GM12878 (cell line): ENCODE measurements at regions not wholly inside any gene's neighbourhood (a gene's known extent, or its start where the extent isn't known, plus 50 kb on each side); places are given as distances from the start of the nearest gene placed in this dataset.

Experiments used
- ATAC-seq: fragments of 200-7000 bp; cut with Tn5 transposase; 3 replicates; pipeline ENCODE4 v1.9.1; 2020; ENCODE audit warnings: mild to moderate bottlenecking, moderate library complexity
- BruUV-seq: library from RNA; stranded (reverse); fragments of 400-500 nt; replicated peaks from 2 replicates; lab custom pipeline; 2021; lab: Mats Ljungman, UMichigan
- CTCF ChIA-PET: fragments of 300-600 bp; sonication (Branson Sonifier 250); formaldehyde crosslinking; extraction: SDS; loops from one replicate; lab custom pipeline; 2021; ENCODE audit warnings: inconsistent platforms; lab: Yijun Ruan, JAX
- POLR2A ChIA-PET: fragments of 350-600 bp; formaldehyde crosslinking; extraction: SDS; loops from one replicate; lab custom pipeline; 2021; ENCODE audit warnings: inconsistent platforms; lab: Charles Lee
- RAD21 ChIA-PET: fragments of 300-600 bp; sonication (Branson Sonifier 250); formaldehyde crosslinking; loops from one replicate; lab custom pipeline; 2023; ENCODE audit warnings: antibody characterized with exemption; ENCODE audit not compliant: unreplicated experiment; lab: Charles Lee
- SMC1A ChIA-PET: fragments of 300-600 bp; sonication (Branson Sonifier 250); formaldehyde crosslinking; loops from one replicate; lab custom pipeline; 2023; ENCODE audit not compliant: unreplicated experiment, uncharacterized antibody; lab: Charles Lee
- DNase-seq: peaks from one replicate; pipeline ENCODE4 v3.0.0-alpha.2; 2011; ENCODE audit warnings: low read depth, low spot score
- FAIRE-seq: peaks from 3 replicates; lab custom pipeline; 2011; peaks lifted over from hg19 to GRCh38; lab: Jason Lieb, UNC
- H2AFZ ChIP-seq: 2 replicates; pipeline ENCODE4 v1.6.0; 2011; ENCODE audit warnings: low read depth, low read length, control low read depth; ENCODE audit not compliant: control insufficient read depth
- H3K27ac ChIP-seq: 2 replicates; pipeline ENCODE4 v1.5.1; 2011; ENCODE audit warnings: control low read depth; ENCODE audit not compliant: control insufficient read depth, insufficient read depth
- H3K27me3 ChIP-seq, 2 experiments: replicated peaks in 1 of 2; 2 replicates each; pipeline versions ENCODE4 v1.6.0 to v1.6.1; 2011; ENCODE audit warnings: low read length in 1 of 2; ENCODE audit not compliant: control insufficient read depth in 2 of 2, insufficient read depth in 2 of 2
- H3K36me3 ChIP-seq, 2 experiments: 2 replicates each; pipeline ENCODE4 v1.5.1; 2011; ENCODE audit warnings: low read length in 1 of 2; ENCODE audit not compliant: control insufficient read depth in 2 of 2, insufficient read depth in 2 of 2
- H3K4me1 ChIP-seq: 2 replicates; pipeline ENCODE4 v1.6.1; 2011; ENCODE audit warnings: mild to moderate bottlenecking, low read length, moderate library complexity, mixed read lengths; ENCODE audit not compliant: control insufficient read depth, insufficient read depth
- H3K4me2 ChIP-seq: 2 replicates; pipeline ENCODE4 v1.6.0; 2011; ENCODE audit warnings: control low read depth; ENCODE audit not compliant: control insufficient read depth, insufficient read depth
- H3K4me3 ChIP-seq: fragments of 200-600 bp; sonication (generic); 2 replicates; pipeline ENCODE4 v1.5.1; 2016
- H3K79me2 ChIP-seq: 2 replicates; pipeline ENCODE4 v1.6.0; 2011; ENCODE audit warnings: low read length; ENCODE audit not compliant: control insufficient read depth, insufficient read depth
- H3K9ac ChIP-seq: 2 replicates; pipeline ENCODE4 v1.8.0; 2011; ENCODE audit warnings: low read length, control low read depth, mixed read lengths; ENCODE audit not compliant: control insufficient read depth, insufficient read depth
- H3K9me3 ChIP-seq: replicated peaks from 3 replicates; pipeline ENCODE4 v1.5.1; 2011; ENCODE audit warnings: mild to moderate bottlenecking, low read length; ENCODE audit not compliant: control insufficient read depth, insufficient read depth
- H4K20me1 ChIP-seq: 2 replicates; pipeline ENCODE4 v1.6.0; 2011; ENCODE audit not compliant: control insufficient read depth, insufficient read depth
- CBX5 ChIP-seq: sonication (generic); IDR thresholded peaks from 2 replicates; pipeline ENCODE4 v1.6.1; 2016; ENCODE audit warnings: low read depth, moderate library complexity, mild to moderate bottlenecking, inconsistent platforms
- CREM ChIP-seq: IDR thresholded peaks from 2 replicates; pipeline ENCODE4 v1.6.1; 2014; ENCODE audit warnings: antibody characterized with exemption, low read depth
- IKZF1 ChIP-seq: fragments of 450-650 bp; conservative IDR thresholded peaks from 2 replicates; pipeline ENCODE4 v1.6.1; 2017; ENCODE audit warnings: antibody characterized with exemption, mild to moderate bottlenecking
- NR2C2 ChIP-seq: IDR thresholded peaks from 2 replicates; pipeline ENCODE4 v1.6.1; 2011; ENCODE audit warnings: borderline replicate concordance, low read depth; ENCODE audit not compliant: control insufficient read depth, insufficient read length
- NR2F1 ChIP-seq: fragments of 450-650 bp; conservative IDR thresholded peaks from 2 replicates; pipeline ENCODE4 v1.6.1; 2017; ENCODE audit warnings: mild to moderate bottlenecking
- RB1 ChIP-seq: fragments of 450-650 bp; formaldehyde crosslinking; IDR thresholded peaks from 2 replicates; pipeline ENCODE4 v1.6.1; 2017; ENCODE audit warnings: mild to moderate bottlenecking, borderline replicate concordance
- SMAD5 ChIP-seq: IDR thresholded peaks from 2 replicates; pipeline ENCODE4 v1.6.1; 2016; ENCODE audit warnings: antibody characterized with exemption, low read depth
- SPI1 ChIP-seq: IDR thresholded peaks from 2 replicates; pipeline ENCODE4 v1.6.1; 2011; ENCODE audit warnings: low read depth, mild to moderate bottlenecking, low read length, moderate library complexity, borderline replicate concordance; ENCODE audit not compliant: insufficient read depth
- TCF12 ChIP-seq: IDR thresholded peaks from 2 replicates; pipeline ENCODE4 v1.6.1; 2011; ENCODE audit warnings: low read depth, mild to moderate bottlenecking, low read length
- WGBS: methylation state at CpG from one replicate; pipeline ENCODE4 v1.1.6; 2016; ENCODE audit warnings: low lambda C conversion rate; ENCODE audit not compliant: insufficient replicate concordance, insufficient coverage; ENCODE audit errors: missing lambda C conversion rate; 5-methylcytosine and 5-hydroxymethylcytosine counted together
- in situ Hi-C: fragments of 300-500 bp; cut with MboI; formaldehyde crosslinking; loops from 9 replicates; pipeline ENCODE4 v1.14.3; 2018; ENCODE audit warnings: mixed read lengths
- intact Hi-C: fragments of 100-400 bp; cut with micrococcal nuclease; formaldehyde crosslinking; loops from one replicate; pipeline ENCODE4 v1.14.2; 2022; ENCODE audit not compliant: unreplicated experiment
- TF ChIP-seq, protein P1 (sequence below): fragments of 450-650 bp; IDR thresholded peaks from 2 replicates; pipeline ENCODE4 v1.6.1; 2017; ENCODE audit warnings: antibody characterized with exemption, mild to moderate bottlenecking, moderate library complexity
- TF ChIP-seq, protein P2 (sequence below): fragments of 150-350 bp; IDR thresholded peaks from 2 replicates; pipeline ENCODE4 v1.6.1; 2014; ENCODE audit warnings: mild to moderate bottlenecking, low read depth, low read length
- TF ChIP-seq, protein P3 (sequence below): fragments of 450-650 bp; IDR thresholded peaks from 2 replicates; pipeline ENCODE4 v1.6.1; 2016; ENCODE audit warnings: mild to moderate bottlenecking

DNA sequence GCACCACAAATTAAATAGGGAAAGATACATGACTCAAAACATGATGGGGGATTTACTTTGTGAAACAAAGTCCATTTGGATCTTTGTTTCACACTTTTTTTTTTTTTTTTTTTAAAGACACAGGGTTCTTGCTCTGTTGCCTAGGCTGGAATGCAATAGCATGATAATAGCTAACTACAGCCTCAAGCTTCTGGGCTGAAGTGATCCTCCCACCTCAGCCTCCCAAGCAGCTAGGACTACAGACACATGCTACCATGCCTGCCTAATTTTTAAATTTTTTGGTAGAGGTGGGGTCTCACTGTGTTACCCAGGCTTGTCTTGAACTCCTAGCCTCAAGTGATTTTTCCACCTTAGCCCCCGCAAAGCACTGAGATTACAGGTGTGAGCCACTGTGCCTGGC lies 172.6 kb upstream of the KLF14 start:
- SMC1A ChIA-PET, result interaction anchor here (0.6 to 1.0 kb wide), 2 partner anchors 10 to 21 kb away, joined by 3 to 4 read pairs; no protein-coding TSS in a partner anchor
- no peak overlapping the region for H3K4me2 ChIP-seq
- H3K36me3 ChIP-seq, result peaks cover 15 to 32% of the 10 kb centered on the region in 2 experiments
- TF ChIP-seq, protein P1, sequence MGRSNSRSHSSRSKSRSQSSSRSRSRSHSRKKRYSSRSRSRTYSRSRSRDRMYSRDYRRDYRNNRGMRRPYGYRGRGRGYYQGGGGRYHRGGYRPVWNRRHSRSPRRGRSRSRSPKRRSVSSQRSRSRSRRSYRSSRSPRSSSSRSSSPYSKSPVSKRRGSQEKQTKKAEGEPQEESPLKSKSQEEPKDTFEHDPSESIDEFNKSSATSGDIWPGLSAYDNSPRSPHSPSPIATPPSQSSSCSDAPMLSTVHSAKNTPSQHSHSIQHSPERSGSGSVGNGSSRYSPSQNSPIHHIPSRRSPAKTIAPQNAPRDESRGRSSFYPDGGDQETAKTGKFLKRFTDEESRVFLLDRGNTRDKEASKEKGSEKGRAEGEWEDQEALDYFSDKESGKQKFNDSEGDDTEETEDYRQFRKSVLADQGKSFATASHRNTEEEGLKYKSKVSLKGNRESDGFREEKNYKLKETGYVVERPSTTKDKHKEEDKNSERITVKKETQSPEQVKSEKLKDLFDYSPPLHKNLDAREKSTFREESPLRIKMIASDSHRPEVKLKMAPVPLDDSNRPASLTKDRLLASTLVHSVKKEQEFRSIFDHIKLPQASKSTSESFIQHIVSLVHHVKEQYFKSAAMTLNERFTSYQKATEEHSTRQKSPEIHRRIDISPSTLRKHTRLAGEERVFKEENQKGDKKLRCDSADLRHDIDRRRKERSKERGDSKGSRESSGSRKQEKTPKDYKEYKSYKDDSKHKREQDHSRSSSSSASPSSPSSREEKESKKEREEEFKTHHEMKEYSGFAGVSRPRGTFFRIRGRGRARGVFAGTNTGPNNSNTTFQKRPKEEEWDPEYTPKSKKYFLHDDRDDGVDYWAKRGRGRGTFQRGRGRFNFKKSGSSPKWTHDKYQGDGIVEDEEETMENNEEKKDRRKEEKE, result no peak
- TF ChIP-seq, protein P2, sequence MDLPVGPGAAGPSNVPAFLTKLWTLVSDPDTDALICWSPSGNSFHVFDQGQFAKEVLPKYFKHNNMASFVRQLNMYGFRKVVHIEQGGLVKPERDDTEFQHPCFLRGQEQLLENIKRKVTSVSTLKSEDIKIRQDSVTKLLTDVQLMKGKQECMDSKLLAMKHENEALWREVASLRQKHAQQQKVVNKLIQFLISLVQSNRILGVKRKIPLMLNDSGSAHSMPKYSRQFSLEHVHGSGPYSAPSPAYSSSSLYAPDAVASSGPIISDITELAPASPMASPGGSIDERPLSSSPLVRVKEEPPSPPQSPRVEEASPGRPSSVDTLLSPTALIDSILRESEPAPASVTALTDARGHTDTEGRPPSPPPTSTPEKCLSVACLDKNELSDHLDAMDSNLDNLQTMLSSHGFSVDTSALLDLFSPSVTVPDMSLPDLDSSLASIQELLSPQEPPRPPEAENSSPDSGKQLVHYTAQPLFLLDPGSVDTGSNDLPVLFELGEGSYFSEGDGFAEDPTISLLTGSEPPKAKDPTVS, result no peak
- TF ChIP-seq, protein P3, sequence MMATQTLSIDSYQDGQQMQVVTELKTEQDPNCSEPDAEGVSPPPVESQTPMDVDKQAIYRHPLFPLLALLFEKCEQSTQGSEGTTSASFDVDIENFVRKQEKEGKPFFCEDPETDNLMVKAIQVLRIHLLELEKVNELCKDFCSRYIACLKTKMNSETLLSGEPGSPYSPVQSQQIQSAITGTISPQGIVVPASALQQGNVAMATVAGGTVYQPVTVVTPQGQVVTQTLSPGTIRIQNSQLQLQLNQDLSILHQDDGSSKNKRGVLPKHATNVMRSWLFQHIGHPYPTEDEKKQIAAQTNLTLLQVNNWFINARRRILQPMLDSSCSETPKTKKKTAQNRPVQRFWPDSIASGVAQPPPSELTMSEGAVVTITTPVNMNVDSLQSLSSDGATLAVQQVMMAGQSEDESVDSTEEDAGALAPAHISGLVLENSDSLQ, result no peak
- no peak for TF ChIP-seq CBX5
- TF ChIP-seq SPI1, result no peak
- TF ChIP-seq CREM, result no peak
- TF ChIP-seq RB1, result no peak
- TF ChIP-seq SMAD5, result no peak
- TF ChIP-seq NR2F1, result no peak
- no peak for TF ChIP-seq IKZF1
- no peak for TF ChIP-seq NR2C2
- TF ChIP-seq TCF12, result no peak
- H4K20me1 ChIP-seq, result no peaks in the 10 kb centered on the region; the same call in 1 of the 2 replicates
- DNase-seq, result no peak
- in situ Hi-C loops (no loop called here), intact Hi-C loops (no loop called here)
- H3K4me1 ChIP-seq, result peaks cover 21% of the 10 kb centered on the region
- no peak overlapping the region for H2AFZ ChIP-seq
- H3K4me3 ChIP-seq, result no peak overlapping the region
- no peaks in the 10 kb centered on the region for H3K9me3 ChIP-seq
- POLR2A ChIA-PET, result interaction anchor here (0.7 kb wide), 1 partner anchor 728 kb away, joined by 3 read pairs; no protein-coding TSS in a partner anchor
- H3K9ac ChIP-seq, result no peak overlapping the region
- CTCF ChIA-PET, result no interaction called here
- H3K27me3 ChIP-seq, result no peaks in the 10 kb centered on the region
- no TSS peak for BruUV-seq
- WGBS, result 71% methylated on average over 1 of the region's 1 CpG
- FAIRE-seq, result no peak
- no peak overlapping the region for H3K27ac ChIP-seq
- RAD21 ChIA-PET, result interaction anchor here (0.7 to 1.4 kb wide), 2 partner anchors 9 to 101 kb away, joined by 4 read pairs; no protein-coding TSS in a partner anchor
- peaks cover 66% of the 10 kb centered on the region for H3K79me2 ChIP-seq
- ATAC-seq, result no peak
